ENCODE measurements at regions not wholly inside any gene's neighbourhood (a gene's known extent, or its start where the extent isn't known, plus 50 kb on each side); places are given as distances from the start of the nearest gene placed in this dataset.
"Not testable (repeated sequence)": the region's sequence is repeated elsewhere in the genome, so short reads cannot be mapped to it uniquely, and the experiment has no call there.

DNA sequence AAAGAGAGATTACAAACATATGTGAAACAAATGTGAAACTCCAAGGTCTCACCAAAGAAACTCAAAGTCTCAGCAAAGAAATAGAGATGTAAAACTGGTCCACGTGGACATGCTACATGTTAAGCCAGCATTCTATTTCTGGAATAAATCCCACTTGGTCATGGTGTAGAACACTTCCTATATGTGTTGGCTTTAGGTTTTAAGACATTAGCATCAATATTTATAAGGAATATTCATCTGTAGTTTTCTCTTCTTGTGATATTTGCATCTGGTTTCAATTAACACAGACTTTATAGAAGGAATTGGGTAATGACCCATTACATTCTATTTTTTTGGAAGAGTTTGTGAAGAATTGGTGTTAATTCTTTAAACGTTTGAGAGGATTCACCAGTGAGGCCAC is 133.1 kb downstream of the COPS8 start:
- DNase-seq, result no peak

DNA sequence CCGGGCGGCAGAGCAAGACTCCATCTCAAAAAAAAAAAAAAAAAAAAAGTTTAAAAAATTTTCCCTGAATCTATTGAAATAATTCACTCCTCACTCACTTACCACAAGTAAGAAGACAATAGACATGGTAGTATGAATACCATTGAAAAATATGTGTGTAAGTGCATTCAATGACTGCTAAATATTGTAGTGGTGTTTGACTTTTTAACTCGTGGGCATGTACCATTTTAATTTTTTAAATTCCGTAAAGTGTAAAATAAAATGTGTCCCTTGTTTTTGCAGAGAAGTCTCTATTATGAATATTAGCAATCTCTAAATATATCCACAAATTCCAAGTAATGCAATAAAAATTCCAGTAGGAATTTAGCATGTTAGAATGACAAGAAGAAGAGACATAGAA is 134.1 kb downstream of the COPS8 start:
- DNase-seq, result no peak

DNA sequence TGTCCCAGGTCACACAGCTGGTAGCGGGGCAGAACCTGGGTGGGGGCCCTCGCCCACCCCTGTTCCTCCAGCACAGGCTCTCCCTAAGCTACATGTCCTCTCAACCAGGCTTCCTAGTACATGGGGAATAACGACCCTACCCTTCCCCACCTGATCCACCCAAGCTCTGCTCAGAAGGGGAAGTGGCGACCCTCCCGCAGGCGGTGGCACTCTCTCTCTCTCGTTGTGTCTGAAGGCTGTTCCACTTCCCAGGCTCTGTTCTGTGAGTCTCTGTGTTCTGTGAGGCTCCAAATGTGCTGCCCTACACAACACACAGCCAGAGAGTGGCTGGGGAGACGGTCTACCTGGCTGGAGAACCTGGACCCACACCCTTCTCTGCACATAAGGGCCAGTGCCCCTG is 135.8 kb downstream of the COPS8 start:
- DNase-seq, result no peak

DNA sequence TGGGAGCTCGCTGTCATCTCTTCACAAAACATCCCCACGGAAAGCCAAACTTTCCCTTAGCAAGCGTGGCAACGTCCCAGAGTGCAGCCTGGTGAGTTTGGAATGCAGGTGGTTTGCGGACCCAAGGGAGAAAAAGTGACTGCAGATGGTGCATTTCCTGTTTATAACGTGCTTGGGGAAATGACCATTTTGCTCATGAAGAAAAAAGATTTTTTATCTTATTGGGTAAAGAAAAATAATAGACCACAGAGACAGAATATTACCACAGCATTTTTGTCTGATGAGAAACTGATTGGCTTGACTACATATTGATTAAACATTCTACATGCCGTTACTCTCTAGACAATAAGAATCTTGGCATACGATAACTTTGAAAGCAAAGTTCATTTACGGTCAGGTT is 136.5 kb downstream of the COPS8 start:
- no peak for DNase-seq

DNA sequence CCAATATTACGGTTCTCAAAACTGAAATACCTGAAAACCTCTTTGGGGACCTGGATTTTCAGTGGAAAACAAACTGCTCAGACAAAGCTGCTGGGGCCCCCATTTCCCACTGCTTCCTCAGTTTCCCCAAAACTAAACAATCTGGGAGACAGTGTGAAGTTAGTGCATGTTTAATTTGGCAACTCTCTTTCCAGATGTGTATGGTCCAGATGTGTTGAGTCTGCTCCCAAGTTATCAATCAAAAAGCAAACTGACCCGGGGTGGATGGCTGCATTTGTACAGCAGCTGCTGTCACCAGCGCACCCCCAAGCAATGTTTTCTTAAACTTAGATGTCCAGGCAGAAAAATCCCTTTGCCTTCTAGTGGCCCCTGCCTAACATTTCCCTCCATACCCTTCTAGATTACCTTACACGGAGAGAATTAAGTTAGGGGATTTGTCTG is 136.9 kb downstream of the COPS8 start:
- no peak for DNase-seq

DNA sequence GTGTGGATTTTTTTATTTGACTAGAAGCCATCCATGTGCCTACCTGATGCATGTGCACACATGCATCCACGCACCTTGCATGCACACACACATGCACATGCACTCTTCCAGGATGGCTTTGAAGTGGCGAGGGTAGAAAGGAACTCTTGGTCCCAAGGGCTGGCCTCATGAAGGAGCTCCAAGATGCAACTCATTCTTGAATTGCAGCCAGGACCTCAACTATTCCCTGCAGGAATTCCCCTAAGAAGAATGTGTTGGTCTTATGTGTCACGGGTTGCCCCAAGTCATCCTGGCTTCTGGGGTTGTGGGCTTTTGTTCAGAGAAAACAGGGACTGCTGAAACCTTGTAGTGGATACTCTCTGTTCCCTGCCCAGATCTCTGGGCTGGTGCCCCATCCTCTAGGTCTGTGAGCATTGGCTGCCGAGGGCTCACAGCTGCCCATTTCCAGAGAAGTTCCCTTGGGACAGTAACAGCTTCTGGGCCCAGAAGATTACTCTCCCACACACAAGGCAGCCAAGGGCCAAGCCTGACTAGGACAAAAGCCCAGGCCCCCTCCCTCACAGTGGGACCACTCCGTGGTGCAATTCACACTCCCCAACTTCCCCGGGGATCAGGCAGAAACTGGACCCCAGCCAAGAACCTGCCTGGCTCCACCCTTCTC is 137.6 kb downstream of the COPS8 start:
- no peak for DNase-seq

DNA sequence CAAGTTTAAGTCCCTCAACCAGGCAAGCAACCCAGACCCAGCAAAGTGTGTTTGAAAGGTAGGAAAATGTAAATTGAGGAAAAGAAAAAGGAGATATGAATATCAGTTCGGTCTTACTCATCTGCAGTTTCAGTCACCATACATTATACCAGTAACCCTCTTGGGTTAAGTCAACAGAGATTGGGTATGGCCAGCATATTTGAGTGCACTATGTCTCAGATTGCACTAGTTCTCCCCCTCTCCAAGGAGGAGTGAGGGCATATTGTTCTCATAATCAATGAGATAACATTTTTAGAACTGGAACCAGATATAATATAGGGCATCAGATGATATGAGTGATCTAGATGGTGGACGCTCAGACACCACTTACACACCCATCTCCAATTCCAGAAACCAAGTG is 141.5 kb downstream of the COPS8 start:
- DNase-seq, result no peak

DNA sequence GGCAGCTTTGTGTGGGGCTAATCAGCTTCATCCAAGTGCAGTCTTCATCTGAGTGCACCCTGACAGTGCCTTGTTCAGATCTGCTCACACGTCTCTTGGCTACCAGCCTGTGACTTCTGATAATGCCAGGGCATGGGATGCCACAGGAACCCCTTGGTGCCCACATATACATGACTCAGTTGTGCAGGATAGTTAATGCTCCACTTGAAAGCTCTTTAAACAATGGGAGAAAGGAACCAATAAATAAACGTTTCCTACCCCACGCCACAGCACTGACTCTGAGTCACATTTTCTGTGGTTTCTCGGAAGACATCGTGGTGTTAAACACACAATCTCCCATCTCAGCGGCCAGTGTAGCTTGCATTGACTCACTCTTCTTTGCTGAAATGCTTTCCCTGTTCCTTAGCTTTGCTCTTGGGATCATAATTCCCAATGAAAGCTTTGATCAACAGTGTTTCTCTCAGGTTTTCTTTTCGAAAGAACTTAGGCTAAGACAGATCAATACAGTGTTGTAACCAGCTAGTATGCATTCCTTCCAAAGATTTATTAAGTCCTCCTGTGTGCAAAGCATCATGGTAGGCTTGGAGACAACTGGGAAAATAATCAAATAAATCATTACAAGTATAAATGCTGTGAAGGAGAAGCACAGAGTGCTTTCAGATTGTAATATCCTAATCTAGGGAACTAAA is 142.0 kb downstream of the COPS8 start:
- DNase-seq, result peak; percentile 54

DNA sequence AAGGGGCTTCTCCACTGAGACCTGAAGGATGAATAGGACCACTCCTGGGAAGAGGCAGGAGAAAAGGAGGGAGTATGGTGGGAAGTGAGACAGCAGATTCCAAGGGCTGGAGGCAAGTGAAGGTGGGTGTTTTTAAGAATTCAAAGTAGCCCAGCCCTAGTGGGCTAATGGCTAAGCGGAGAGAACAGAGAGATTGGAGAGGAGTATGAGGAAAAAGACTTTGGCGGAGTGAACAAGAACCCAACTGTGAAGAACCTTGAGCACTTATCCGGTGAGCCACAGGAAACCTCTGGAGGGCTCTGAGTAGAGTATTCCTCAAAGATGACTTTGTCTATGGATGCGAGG is 142.6 kb downstream of the COPS8 start:
- DNase-seq, result no peak

DNA sequence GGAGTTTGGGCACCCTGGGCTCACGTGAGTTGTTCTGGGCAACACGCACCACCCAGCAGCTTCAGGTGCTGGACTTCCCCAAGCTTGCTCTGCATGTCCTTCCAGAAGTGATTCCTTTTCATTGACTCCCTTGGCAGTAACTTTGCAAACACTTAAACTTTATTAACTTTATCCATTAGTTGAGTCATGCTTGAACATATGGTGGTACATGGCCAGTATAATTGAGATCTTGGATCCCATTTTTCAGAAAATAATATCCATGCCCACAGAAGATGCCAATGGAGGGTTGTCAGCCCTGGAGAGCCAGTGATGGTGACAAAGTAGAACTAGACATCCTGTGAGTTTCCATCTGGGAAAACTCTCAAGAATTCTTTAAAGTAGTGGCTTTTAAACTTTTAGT is 144.2 kb downstream of the COPS8 start:
- DNase-seq, result no peak

DNA sequence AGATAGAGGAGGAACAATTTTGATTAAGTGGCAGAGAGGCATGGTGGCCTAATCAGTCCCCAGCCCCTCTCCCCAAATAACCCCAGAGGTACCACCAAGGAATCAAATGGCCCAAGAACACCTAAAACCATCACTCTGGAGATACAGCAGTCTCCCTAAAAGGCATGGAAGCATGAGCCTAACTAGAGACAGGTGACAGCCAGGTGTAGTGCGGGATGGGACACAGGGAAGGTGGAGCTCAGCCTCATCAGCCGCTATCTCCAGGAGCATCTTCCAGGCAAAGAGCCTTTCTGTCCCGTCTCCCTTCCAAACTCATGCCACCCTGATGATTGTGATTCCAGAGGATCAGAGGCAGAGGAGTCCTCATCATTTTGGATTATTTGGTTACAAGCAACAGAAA is 144.7 kb downstream of the COPS8 start:
- no peak for DNase-seq

DNA sequence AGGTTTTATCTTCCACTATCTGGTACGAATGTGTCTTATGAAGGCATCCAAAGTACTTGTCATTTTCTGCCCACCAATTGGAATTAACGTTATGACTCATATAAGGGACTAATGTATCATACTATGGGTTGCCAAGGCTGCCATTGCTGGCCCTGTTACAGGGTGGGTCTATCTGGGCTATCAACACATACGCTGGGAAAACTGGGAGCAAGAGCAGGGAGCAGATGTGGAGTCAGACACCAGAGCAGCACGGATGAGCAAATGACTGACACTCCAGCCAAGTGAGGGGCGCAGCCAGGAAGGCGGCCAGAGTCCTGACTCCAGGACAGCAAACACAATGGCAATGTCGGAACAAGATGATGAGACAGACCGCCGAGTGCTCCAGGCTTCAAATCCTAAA is 145.9 kb downstream of the COPS8 start:
- DNase-seq, result no peak

DNA sequence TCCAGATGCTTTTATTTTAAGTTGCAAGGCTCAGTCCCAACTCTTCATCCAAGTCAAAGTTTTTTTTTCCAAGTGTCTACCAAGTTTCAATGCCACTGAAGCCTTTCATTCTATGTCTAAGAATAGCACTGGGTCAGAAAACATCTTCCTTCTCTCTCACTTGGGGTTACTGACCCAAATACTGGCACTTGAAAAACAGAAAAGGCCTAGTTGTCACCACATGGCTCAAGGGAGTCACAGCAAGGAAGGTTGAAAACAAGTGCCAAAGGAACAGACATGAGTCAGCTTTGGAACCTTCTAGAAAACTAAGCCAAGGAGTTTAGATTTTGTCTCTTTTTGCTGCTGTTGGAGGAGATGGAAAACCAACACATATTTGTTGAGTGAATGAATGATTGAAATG is 146.5 kb downstream of the COPS8 start:
- DNase-seq, result no peak

DNA sequence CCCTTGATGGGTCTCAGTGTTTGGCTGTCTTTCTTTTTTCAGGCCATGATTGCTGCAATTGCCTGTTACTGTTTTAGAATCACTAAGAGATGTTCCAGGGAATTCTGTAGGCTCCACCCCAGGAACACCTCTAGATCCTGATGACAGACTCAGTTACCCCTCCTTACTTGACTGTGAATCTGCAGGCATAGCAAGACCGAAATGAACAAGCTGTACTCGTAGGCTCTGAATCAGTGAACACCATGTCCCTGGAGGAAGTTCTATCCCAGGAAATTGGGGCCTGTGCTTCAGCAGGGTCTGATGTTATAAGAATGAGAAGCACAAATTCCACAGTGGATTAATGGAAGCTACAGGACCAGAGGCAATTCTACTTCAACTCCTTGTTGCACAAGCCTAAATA is 148.6 kb downstream of the COPS8 start:
- no peak for DNase-seq

DNA sequence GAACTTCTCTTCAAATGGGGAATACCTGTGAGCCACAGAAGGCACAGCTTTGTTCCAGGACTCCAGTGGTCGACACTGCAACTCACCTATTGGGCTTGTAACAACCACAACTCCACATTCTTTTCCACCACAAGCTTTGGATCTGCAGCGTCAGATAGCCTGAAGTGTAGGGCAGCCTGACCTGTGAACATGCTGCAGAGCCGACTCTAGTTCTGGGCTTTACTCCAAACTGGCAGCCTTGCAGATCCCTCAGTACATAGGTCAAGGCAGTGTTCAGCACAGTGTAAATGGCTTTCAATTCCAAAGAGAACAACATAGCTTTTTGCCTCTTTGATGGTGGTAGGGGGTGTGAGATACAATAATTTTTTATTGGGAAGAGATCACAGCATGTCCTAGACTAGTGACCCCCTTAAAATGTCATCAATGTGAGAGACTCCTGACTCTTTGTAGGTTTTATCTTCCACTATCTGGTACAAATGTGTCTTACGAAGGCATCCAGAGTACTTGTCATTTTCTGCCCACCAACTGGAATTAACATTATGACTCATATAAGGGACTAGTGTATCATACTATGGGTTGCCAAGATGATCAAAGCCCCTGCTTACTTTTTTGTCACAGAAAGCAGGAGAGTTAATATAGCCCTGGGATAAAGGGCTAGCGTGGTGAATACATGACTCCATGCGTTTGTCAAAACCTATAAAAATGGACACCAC is 149.8 kb downstream of the COPS8 start:
- DNase-seq, result no peak

DNA sequence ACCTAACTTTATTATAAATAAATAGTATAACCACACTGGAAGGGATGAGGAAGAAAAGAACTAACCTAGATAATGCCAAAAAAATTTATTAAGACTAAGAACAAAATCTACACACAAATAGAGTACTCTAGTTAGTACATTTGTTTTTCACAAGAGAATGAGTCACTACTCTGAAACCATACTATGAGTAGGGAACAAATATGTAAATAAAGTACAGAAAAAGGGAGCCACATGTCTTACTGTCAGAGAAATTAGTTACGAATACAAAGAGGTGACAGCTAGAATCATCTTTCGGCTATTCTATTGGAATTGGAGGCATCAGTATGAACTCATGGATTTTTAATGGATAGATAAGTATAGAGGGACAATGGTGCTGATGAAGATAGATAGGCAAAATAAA is 150.5 kb downstream of the COPS8 start:
- no peak for DNase-seq

DNA sequence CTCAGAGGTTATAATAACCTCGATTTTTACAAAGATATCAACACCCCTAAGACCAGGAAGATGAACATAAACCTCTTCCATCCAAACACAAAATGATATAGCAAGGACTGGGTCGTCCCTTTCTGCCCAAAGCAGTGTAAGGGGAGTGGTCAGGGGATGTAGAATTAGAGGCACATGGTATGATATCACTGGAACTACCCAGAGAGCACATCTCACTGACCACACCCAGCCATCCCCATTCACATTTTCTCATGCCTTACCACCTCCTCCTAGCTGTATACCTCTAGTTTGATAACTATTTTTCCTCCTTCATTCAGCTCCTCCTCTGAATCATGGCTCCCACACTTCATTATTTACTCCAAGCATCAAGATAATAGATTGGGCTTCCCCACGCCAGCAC is 152.6 kb downstream of the COPS8 start:
- DNase-seq, result no peak

DNA sequence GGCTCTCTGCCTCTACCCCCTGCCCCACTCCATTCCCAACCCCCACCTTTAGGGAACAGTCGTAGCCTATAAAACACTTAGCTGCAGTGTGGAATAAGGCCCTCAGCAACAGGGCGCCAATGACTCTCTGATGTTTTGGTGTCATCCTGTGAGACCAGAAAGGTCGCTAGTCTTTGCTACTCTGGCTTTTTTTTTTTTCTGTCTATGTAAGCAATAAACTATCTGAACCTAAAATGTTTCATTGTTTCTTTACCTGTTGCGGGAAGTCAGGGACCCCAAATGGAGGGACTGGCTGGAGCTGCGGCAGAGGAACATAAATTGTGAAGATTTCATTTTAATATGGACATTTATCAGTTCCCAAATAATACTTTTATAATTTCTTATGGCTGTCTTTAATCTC is 154.6 kb downstream of the COPS8 start:
- no peak for DNase-seq

DNA sequence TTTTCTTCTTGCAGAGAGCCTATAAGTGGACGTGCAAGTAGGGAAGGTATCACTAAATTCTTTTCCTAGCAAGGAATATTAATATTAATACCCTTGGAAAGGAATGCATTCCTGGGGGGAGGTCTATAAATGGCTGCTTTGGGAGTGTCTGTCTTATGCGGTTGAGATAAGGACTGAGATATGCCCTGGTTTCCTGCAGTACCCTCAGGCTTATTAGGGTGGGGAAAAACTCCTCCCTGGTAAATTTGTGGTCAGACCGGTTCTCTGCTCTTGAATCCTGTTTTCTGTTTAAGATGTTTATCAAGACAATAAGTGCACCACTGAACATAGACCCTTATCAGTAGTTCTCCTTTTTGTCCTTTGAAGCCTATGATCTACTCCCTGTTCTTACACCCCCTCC is 155.2 kb downstream of the COPS8 start:
- DNase-seq, result not testable (repeated sequence)

DNA sequence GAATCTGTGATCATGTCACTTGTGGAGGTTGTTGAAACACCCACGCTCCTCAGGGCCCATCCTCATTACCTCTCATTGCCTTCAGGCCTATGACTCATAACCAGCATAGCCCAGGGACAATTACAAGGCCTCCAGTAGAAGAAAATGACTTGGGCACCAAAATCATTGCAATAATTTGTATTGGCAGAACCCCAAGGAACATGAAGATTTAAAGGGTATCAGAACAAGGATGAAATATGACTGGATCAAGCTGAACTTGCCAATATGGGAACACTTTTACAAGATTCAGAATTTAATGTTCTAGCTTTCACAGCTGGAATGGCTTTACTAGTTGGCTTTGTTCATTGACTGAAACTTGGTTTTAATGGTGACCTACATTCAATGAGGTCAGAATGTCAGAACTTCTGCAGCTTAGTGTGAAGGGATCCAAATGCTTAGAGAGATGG is 156.4 kb downstream of the COPS8 start:
- DNase-seq, result no peak

DNA sequence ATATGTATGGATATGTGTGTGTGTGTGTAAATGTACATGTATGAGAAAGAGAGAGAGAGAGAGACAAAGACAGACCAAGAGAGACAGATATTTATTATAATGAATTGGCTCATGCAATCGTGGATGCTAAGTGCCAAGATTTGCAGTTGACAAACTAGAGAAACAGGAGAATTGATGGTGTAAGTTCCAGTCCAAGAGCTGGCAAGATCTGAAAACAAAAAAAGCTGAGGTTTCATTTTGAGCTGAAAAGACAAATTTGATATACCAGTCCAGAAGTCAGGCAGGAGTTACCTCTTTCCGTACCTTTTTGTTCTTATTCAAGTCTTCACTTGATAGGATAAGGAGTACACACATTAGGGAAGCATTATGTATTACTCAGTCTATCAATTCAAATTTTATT is 157.8 kb downstream of the COPS8 start:
- DNase-seq, result no peak

DNA sequence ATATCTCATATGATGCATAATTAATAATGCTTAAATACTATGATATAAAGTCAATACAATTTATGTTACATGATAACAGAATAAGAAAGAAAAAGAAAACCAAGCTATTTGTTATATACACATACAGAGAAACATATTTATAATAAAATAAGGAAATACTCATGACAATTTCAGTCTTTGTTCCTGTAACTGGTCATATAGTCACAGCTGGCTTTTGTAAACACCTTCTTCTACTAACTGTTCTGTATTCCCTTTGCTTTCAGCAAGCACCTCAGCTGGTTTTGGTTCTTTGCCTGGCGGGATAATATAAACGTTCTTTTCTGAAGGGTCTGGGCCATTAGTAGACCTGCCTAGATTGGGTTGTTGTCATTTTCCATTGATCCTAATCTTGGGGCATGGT is 158.5 kb downstream of the COPS8 start:
- no peak for DNase-seq

DNA sequence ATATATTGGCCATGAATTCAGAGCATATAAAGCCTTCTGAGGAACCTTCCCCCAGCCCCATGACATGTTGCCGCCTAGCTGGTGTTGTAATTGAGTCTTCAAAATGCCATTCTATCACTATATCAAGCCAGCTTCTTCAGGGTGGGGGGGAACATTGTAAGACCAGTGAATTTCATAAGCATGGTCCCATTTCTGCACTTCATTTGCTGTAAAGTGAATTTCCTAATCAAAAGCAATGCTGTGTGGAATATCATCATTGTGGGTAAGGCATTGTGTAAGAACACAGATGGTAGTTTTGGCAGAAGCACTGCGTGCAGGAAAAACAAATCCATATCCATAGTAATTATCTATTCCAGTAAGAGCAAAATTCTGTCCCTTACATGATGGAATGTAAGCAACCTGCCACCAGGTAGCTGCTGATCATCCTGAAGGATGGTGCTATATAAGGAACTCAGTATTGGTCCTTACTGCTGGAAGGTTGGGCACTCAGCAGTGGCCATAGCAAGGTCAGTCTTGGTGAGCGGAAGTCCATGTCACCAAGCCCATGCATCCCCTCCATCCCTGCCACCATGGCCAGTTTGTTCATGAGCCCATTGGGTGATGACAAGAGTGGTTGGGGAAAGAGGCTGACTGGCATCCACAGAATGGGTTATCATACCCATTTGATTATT is 159.4 kb downstream of the COPS8 start:
- DNase-seq, result no peak

DNA sequence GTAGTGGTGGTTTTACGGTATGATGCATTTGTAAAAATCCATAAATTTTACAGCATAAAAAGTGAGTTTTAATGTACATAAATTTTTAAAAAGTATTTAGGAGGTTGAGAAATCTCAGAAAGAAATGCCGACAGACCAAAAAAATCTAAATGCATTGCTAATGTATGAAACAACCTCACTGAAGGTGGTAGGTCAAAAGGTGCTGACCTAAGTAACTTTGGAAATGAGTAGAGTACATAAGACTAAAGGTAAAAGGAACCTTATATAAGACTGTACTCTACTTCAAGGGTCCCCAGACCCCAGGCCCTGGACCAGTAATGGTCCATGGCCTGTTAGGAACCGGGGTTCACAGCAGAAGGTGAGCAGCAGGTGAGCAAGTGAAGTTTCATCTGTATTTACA is 163.4 kb downstream of the COL6A3 start:
- DNase-seq, result no peak

Measured in activated CD8-positive, alpha-beta memory T cell treated with anti-CD3 and anti-CD28 coated beads, Interleukin-2, amount 50 U/mL, for 48 hours (primary cell).